H1 (cell line): ENCODE measurements at regions not wholly inside any gene's neighbourhood (a gene's known extent, or its start where the extent isn't known, plus 50 kb on each side); places are given as distances from the start of the nearest gene placed in this dataset.

Experiments used
- CTCF ChIA-PET: fragments of 300-600 bp; sonication (Branson Sonifier 250); formaldehyde crosslinking; loops from one replicate; lab custom pipeline; 2021; ENCODE audit not compliant: partially characterized antibody; lab: Charles Lee
- POLR2A ChIA-PET: fragments of 300-600 bp; sonication (Branson Sonifier 250); formaldehyde crosslinking; loops from one replicate; lab custom pipeline; 2021; ENCODE audit warnings: inconsistent platforms; ENCODE audit not compliant: partially characterized antibody; lab: Charles Lee
- DNase-seq, 2 experiments: peaks; one replicate each; pipeline versions ENCODE4 v3.0.0 to v3.0.0-alpha.2; 2010 to 2022; ENCODE audit warnings: low spot score in 2 of 2, low read depth in 1 of 2, mixed read lengths in 1 of 2
- FAIRE-seq: peaks from 2 replicates; lab custom pipeline; 2011; peaks lifted over from hg19 to GRCh38; lab: Jason Lieb, UNC
- H2AFZ ChIP-seq: 2 replicates; pipeline ENCODE4 v1.8.1; 2012; ENCODE audit warnings: low read length, inconsistent platforms
- H2AK5ac ChIP-seq: 2 replicates; pipeline ENCODE4 v1.6.1; 2013; ENCODE audit warnings: low read depth, low read length
- H2BK120ac ChIP-seq: replicated peaks from 2 replicates; pipeline ENCODE3; 2013; ENCODE audit warnings: low read depth, low read length, inconsistent platforms
- H2BK12ac ChIP-seq: 2 replicates; pipeline ENCODE4 v1.6.1; 2013; ENCODE audit warnings: low read depth, low read length
- H2BK15ac ChIP-seq: 2 replicates; pipeline ENCODE4 v1.6.1; 2013; ENCODE audit warnings: low read length
- H2BK20ac ChIP-seq: 2 replicates; pipeline ENCODE4 v1.6.1; 2013; ENCODE audit warnings: low read length
- H2BK5ac ChIP-seq: 2 replicates; pipeline ENCODE4 v1.6.1; 2013; ENCODE audit warnings: low read depth, low read length
- H3K14ac ChIP-seq: 2 replicates; pipeline ENCODE4 v1.6.1; 2013; ENCODE audit warnings: inconsistent platforms; ENCODE audit not compliant: insufficient read length
- H3K18ac ChIP-seq: 2 replicates; pipeline ENCODE4 v1.6.1; 2013; ENCODE audit warnings: low read length; ENCODE audit errors: extremely low read depth
- H3K23ac ChIP-seq: 2 replicates; pipeline ENCODE4 v1.6.1; 2013; ENCODE audit warnings: inconsistent platforms; ENCODE audit not compliant: insufficient read length
- H3K23me2 ChIP-seq: 2 replicates; pipeline ENCODE4 v1.6.1; 2013; ENCODE audit warnings: low read depth, low read length
- H3K27ac ChIP-seq: 2 replicates; pipeline ENCODE4 v1.6.1; 2011; ENCODE audit warnings: low read depth, low read length, inconsistent platforms
- H3K27me3 ChIP-seq, 4 experiments: replicated peaks in 1 of 4; 1 replicate in 1 of 4; 2 replicates in 3 of 4; pipeline versions ENCODE4 v1.6.1 to v1.8.1; 2011 to 2013; ENCODE audit warnings: low read length in 3 of 4, mild to moderate bottlenecking in 3 of 4, inconsistent platforms in 2 of 4, mixed read lengths in 2 of 4, moderate library complexity in 1 of 4; ENCODE audit not compliant: control insufficient read depth in 3 of 4, insufficient read depth in 3 of 4; ENCODE audit errors: extremely low read depth in 1 of 4
- H3K36me3 ChIP-seq, 4 experiments: 2 replicates each; pipeline versions ENCODE4 v1.6.1 to v1.8.1; 2011 to 2013; ENCODE audit warnings: mild to moderate bottlenecking in 4 of 4, low read length in 3 of 4, moderate library complexity in 2 of 4, control low read depth in 1 of 4, inconsistent platforms in 1 of 4; ENCODE audit not compliant: insufficient read depth in 4 of 4, control insufficient read depth in 2 of 4
- H3K4ac ChIP-seq: replicated peaks from 2 replicates; pipeline ENCODE3; 2013; ENCODE audit warnings: low read length, low read depth, mixed read lengths, inconsistent platforms; ENCODE audit not compliant: insufficient read length
- H3K4me1 ChIP-seq, 4 experiments: replicated peaks in 1 of 4; 1 replicate in 1 of 4; 2 replicates in 3 of 4; pipeline versions ENCODE4 v1.6.1 to v1.8.1; 2011 to 2013; ENCODE audit warnings: low read length in 3 of 4, inconsistent platforms in 2 of 4, mixed read lengths in 1 of 4; ENCODE audit not compliant: insufficient read depth in 4 of 4, control insufficient read depth in 3 of 4
- H3K4me2 ChIP-seq, 2 experiments: 2 replicates each; pipeline versions ENCODE4 v1.6.1 to v1.8.1; 2011 to 2013; ENCODE audit warnings: low read depth in 2 of 2, low read length in 2 of 2, control low read depth in 1 of 2, inconsistent platforms in 1 of 2, mild to moderate bottlenecking in 1 of 2; ENCODE audit not compliant: insufficient read depth in 1 of 2
- H3K4me3 ChIP-seq, 4 experiments: fragments of 200-600, 300-600 bp in 1 of 4; sonication (generic), shearing (Covaris generic), sonication (Bioruptor Twin) in 1 of 4; 2 replicates each; pipeline versions ENCODE4 v1.5.1 to v1.8.1; 2011 to 2016; ENCODE audit warnings: low read length in 4 of 4, low read depth in 3 of 4, control low read depth in 2 of 4, inconsistent platforms in 2 of 4, mild to moderate bottlenecking in 2 of 4, mixed read lengths in 1 of 4, moderate library complexity in 1 of 4; ENCODE audit not compliant: insufficient read depth in 2 of 4; ENCODE audit errors: extremely low read depth in 1 of 4
- H3K56ac ChIP-seq: replicated peaks from 2 replicates; pipeline ENCODE3; 2013; ENCODE audit warnings: low read depth, mild to moderate bottlenecking, mixed read lengths, low read length, inconsistent platforms; ENCODE audit not compliant: insufficient read length
- H3K79me1 ChIP-seq: 2 replicates; pipeline ENCODE4 v1.6.1; 2013; ENCODE audit warnings: low read depth, low read length, control low read depth
- H3K79me2 ChIP-seq, 2 experiments: 2 replicates each; pipeline versions ENCODE4 v1.6.1 to v1.8.1; 2012 to 2013; ENCODE audit warnings: low read length in 2 of 2, mild to moderate bottlenecking in 2 of 2, inconsistent platforms in 1 of 2; ENCODE audit not compliant: insufficient read depth in 2 of 2, control insufficient read depth in 1 of 2
- H3K9ac ChIP-seq, 4 experiments: replicated peaks in 1 of 4; 1 replicate in 1 of 4; 2 replicates in 3 of 4; pipeline versions ENCODE4 v1.6.1 to v1.8.1; 2011 to 2013; ENCODE audit warnings: low read depth in 3 of 4, low read length in 3 of 4, control low read depth in 2 of 4, mild to moderate bottlenecking in 2 of 4, moderate library complexity in 2 of 4, inconsistent platforms in 1 of 4; ENCODE audit errors: extremely low read depth in 1 of 4
- H3K9me3 ChIP-seq, 2 experiments: 2 replicates each; pipeline versions ENCODE4 v1.6.1 to v1.8.1; 2012 to 2013; ENCODE audit warnings: mild to moderate bottlenecking in 2 of 2, moderate library complexity in 2 of 2, control low read depth in 1 of 2, inconsistent platforms in 1 of 2, low read depth in 1 of 2, low read length in 1 of 2, mixed read lengths in 1 of 2; ENCODE audit not compliant: insufficient read depth in 2 of 2
- H4K20me1 ChIP-seq, 2 experiments: replicated peaks in 1 of 2; 2 replicates each; pipeline versions ENCODE3 to v1.8.1; 2011 to 2013; ENCODE audit warnings: inconsistent platforms in 2 of 2, low read length in 2 of 2, mild to moderate bottlenecking in 1 of 2; ENCODE audit not compliant: insufficient read depth in 2 of 2, control insufficient read depth in 1 of 2
- H4K5ac ChIP-seq: 2 replicates; pipeline ENCODE4 v1.6.1; 2013; ENCODE audit warnings: low read length, low read depth, mixed read lengths, inconsistent platforms; ENCODE audit not compliant: insufficient read length
- H4K8ac ChIP-seq: 2 replicates; pipeline ENCODE4 v1.8.0; 2013; ENCODE audit warnings: mild to moderate bottlenecking, moderate library complexity, low read length, inconsistent platforms; ENCODE audit not compliant: insufficient read depth; ENCODE audit errors: extremely low read depth
- H4K91ac ChIP-seq: replicated peaks from 2 replicates; pipeline ENCODE3; 2013; ENCODE audit warnings: low read length, mixed read lengths, inconsistent platforms; ENCODE audit not compliant: insufficient read length
- BACH1 ChIP-seq: IDR thresholded peaks from 2 replicates; pipeline ENCODE4 v1.6.1; 2012; ENCODE audit warnings: low read length, improper control_type of control experiment
- CEBPB ChIP-seq: IDR thresholded peaks from 2 replicates; pipeline ENCODE4 v1.6.1; 2012; ENCODE audit warnings: low read depth, low read length
- CREB1 ChIP-seq: IDR thresholded peaks from 2 replicates; pipeline ENCODE4 v1.6.1; 2012; ENCODE audit warnings: inconsistent platforms
- HDAC2 ChIP-seq, 2 experiments: fragments of 300-600 bp in 1 of 2; sonication (generic) in 1 of 2; IDR thresholded peaks; 2 replicates each; pipeline ENCODE4 v1.6.1; 2011 to 2012; ENCODE audit warnings: low read depth in 2 of 2, low read length in 2 of 2, mild to moderate bottlenecking in 2 of 2, moderate library complexity in 2 of 2, borderline replicate concordance in 1 of 2, inconsistent platforms in 1 of 2
- KDM4A ChIP-seq: IDR thresholded peaks from one replicate; pipeline ENCODE4 v1.7.1; 2012; ENCODE audit warnings: low read depth, mild to moderate bottlenecking, moderate library complexity, low read length, inconsistent platforms; ENCODE audit not compliant: severe bottlenecking
- NRF1 ChIP-seq: IDR thresholded peaks from 2 replicates; pipeline ENCODE4 v1.6.1; 2011; ENCODE audit warnings: mild to moderate bottlenecking, low read depth, low read length, improper control_type of control experiment
- RFX5 ChIP-seq: IDR thresholded peaks from 2 replicates; pipeline ENCODE4 v1.6.1; 2011; ENCODE audit warnings: low read depth, low read length, improper control_type of control experiment, borderline replicate concordance
- SP4 ChIP-seq: IDR thresholded peaks from 2 replicates; pipeline ENCODE4 v1.6.1; 2012; ENCODE audit warnings: low read length, inconsistent platforms
- SRF ChIP-seq: IDR thresholded peaks from 2 replicates; pipeline ENCODE4 v1.6.1; 2011; ENCODE audit warnings: mild to moderate bottlenecking, low read depth, low read length, moderate library complexity
- SUZ12 ChIP-seq: fragments of 200-600 bp; sonication (generic); IDR thresholded peaks from 2 replicates; pipeline ENCODE4 v1.6.1; 2012; ENCODE audit warnings: mild to moderate bottlenecking, inconsistent platforms, low read length, moderate library complexity, mixed read lengths
- ZNF274 ChIP-seq: IDR thresholded peaks from 2 replicates; pipeline ENCODE4 v1.7.0; 2012; ENCODE audit warnings: low read length, borderline replicate concordance; ENCODE audit errors: extremely low read depth
- WGBS, 2 experiments: shearing (Covaris generic) in 1 of 2; methylation state at CpG; one replicate each; pipeline versions ENCODE4 v1.1.6 to v1.1.7; 2013 to 2015; ENCODE audit warnings: low lambda C conversion rate in 2 of 2, mixed read lengths in 2 of 2, inconsistent platforms in 1 of 2, low coverage in 1 of 2, missing lambda C conversion rate in 1 of 2; ENCODE audit not compliant: insufficient replicate concordance in 2 of 2, insufficient coverage in 1 of 2, insufficient read length in 1 of 2; ENCODE audit errors: extremely low coverage in 1 of 2, missing lambda C conversion rate in 1 of 2; 5-methylcytosine and 5-hydroxymethylcytosine counted together
- TF ChIP-seq, protein P1 (sequence below), 3 experiments: IDR thresholded peaks; 1 replicate in 2 of 3; 2 replicates in 1 of 3; pipeline versions ENCODE4 v1.5.1 to v1.6.1; 2011; ENCODE audit warnings: low read length in 3 of 3, mild to moderate bottlenecking in 3 of 3, inconsistent platforms in 2 of 3, low read depth in 1 of 3, moderate library complexity in 1 of 3; ENCODE audit not compliant: insufficient read depth in 1 of 3; ENCODE audit errors: control extremely low read depth in 1 of 3
- TF ChIP-seq, protein P2 (sequence below): IDR thresholded peaks from 2 replicates; pipeline ENCODE4 v1.6.1; 2012; ENCODE audit warnings: inconsistent platforms

DNA sequence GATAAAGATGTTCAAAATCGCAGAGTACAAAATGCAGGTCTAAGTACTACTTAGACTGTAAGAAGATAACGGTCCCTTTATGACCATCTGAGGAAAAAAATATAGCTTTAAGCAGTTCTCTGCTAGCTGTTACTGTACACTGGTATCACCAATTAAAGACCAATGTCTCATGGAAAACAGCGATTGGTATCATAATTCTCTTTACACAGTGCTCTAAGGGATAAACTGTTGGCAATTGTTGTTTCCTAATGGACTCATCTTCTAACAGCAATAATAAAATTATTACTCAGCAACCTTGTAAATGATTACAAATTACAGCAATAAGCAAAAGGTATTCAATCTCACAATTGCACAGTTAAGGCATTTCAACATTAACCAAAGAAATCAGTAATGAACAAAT lies 142.2 kb upstream of the DLGAP1 start:
- H3K9ac ChIP-seq = no peak overlapping the region
- no peak overlapping the region for H4K8ac ChIP-seq
- H3K56ac ChIP-seq = no peak overlapping the region
- H3K18ac ChIP-seq = no peak overlapping the region
- H3K36me3 ChIP-seq = no peaks in the 10 kb centered on the region
- H3K4me3 ChIP-seq = no peak overlapping the region
- H3K9me3 ChIP-seq = no peaks in the 10 kb centered on the region
- no peak overlapping the region for H2BK20ac ChIP-seq
- H2AFZ ChIP-seq = no peak overlapping the region
- H3K4me2 ChIP-seq = no peak overlapping the region
- H3K27ac ChIP-seq = no peak overlapping the region
- H2BK5ac ChIP-seq = no peak overlapping the region
- H3K23me2 ChIP-seq = no peaks in the 10 kb centered on the region
- POLR2A ChIA-PET = no interaction called here
- no peaks in the 10 kb centered on the region for H4K20me1 ChIP-seq
- H3K79me2 ChIP-seq = no peaks in the 10 kb centered on the region
- no peak overlapping the region for H2BK120ac ChIP-seq
- WGBS, 2 experiments = 87% methylated on average over 3 of the region's 3 CpGs; no CpG with 5 or more reads in 1 of the 2 experiments
- DNase-seq (no peak), FAIRE-seq (no peak)
- CTCF ChIA-PET = no interaction called here
- H2BK15ac ChIP-seq = no peak overlapping the region
- no peaks in the 10 kb centered on the region for H3K4me1 ChIP-seq
- H3K14ac ChIP-seq = no peak overlapping the region
- H2BK12ac ChIP-seq = no peak overlapping the region
- H4K5ac ChIP-seq = no peak overlapping the region
- H3K23ac ChIP-seq = no peak overlapping the region
- no peaks in the 10 kb centered on the region for H3K79me1 ChIP-seq
- no peak overlapping the region for H3K4ac ChIP-seq
- no peaks in the 10 kb centered on the region for H3K27me3 ChIP-seq
- H2AK5ac ChIP-seq = no peak overlapping the region
- H4K91ac ChIP-seq = no peak overlapping the region
- no peak for TF ChIP-seq ZNF274
- no peak for TF ChIP-seq SRF
- TF ChIP-seq SUZ12 = no peak
- no peak for TF ChIP-seq KDM4A
- TF ChIP-seq SP4 = no peak
- TF ChIP-seq, protein P1, sequence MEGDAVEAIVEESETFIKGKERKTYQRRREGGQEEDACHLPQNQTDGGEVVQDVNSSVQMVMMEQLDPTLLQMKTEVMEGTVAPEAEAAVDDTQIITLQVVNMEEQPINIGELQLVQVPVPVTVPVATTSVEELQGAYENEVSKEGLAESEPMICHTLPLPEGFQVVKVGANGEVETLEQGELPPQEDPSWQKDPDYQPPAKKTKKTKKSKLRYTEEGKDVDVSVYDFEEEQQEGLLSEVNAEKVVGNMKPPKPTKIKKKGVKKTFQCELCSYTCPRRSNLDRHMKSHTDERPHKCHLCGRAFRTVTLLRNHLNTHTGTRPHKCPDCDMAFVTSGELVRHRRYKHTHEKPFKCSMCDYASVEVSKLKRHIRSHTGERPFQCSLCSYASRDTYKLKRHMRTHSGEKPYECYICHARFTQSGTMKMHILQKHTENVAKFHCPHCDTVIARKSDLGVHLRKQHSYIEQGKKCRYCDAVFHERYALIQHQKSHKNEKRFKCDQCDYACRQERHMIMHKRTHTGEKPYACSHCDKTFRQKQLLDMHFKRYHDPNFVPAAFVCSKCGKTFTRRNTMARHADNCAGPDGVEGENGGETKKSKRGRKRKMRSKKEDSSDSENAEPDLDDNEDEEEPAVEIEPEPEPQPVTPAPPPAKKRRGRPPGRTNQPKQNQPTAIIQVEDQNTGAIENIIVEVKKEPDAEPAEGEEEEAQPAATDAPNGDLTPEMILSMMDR (IDR thresholded peaks at IDR 0.05; ENCODE audit: control extremely low read depth in 1 of 3, insufficient read depth in 1 of 3, low read depth in 1 of 3, low read length in 3 of 3) = no peak
- no peak for TF ChIP-seq CEBPB
- TF ChIP-seq RFX5 = no peak
- TF ChIP-seq, protein P2, sequence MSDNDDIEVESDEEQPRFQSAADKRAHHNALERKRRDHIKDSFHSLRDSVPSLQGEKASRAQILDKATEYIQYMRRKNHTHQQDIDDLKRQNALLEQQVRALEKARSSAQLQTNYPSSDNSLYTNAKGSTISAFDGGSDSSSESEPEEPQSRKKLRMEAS = no peak
- no peak for TF ChIP-seq HDAC2 (IDR thresholded peaks at IDR 0.05; ENCODE audit: borderline replicate concordance in 1 of 2, low read depth in 2 of 2, low read length in 2 of 2)
- no peak for TF ChIP-seq BACH1
- no peak for TF ChIP-seq NRF1
- TF ChIP-seq CREB1 = no peak
